ACHN (cell line): ENCODE measurements at regions not wholly inside any gene's neighbourhood (a gene's known extent, or its start where the extent isn't known, plus 50 kb on each side); places are given as distances from the start of the nearest gene placed in this dataset.
"Not testable (repeated sequence)": the region's sequence is repeated elsewhere in the genome, so short reads cannot be mapped to it uniquely, and the experiment has no call there.

Source experiments
- DNase-seq: peaks from one replicate; pipeline ENCODE4 v3.0.0-alpha.2; 2015
- in situ Hi-C: cut with HindIII; loops from 2 replicates; pipeline ENCODE4 v1.10.0; 2017; ENCODE audit warnings: low sequenced_read_pairs, low pct_ligation_motif_present, low pct_unique_long_range_greater_than_20kb

GRCh38 chr5:3163626-3164025, 412.1 kb upstream of the IRX2 start:
- in situ Hi-C loops = no loop called here
- DNase-seq = no peak

GRCh38 chr5:3161672-3162071, 410.2 kb upstream of the IRX2 start:
- DNase-seq = no peak
- in situ Hi-C loops = no loop called here

GRCh38 chr5:3157214-3157613, 405.7 kb upstream of the IRX2 start:
- no peak for DNase-seq
- in situ Hi-C loops = no loop called here

DNA sequence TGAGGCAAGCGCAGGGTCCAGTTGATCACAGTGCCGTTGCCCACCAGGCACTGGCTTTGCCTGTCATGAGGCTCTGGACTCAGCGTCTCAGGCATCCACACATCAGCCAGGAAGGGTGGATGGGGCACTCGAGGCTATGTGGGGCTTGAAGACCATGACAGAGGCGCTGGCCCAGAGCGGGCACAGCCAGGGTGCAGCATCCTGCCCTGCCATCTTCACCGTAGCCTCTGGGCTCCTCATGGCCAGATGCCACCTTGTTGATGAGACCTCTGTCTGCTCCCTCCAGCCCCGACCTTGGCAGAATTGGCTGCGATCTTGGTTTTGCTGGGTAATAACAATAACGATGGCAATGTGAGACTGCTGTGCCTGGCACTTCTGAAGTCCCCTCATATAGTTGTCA, 404.2 kb upstream of the IRX2 start:
- no peak for DNase-seq
- in situ Hi-C loops = no loop called here

GRCh38 chr5:3155046-3155445, 403.6 kb upstream of the IRX2 start:
- in situ Hi-C loops = no loop called here
- no peak for DNase-seq

GRCh38 chr5:3153906-3154305, 402.4 kb upstream of the IRX2 start:
- no peak for DNase-seq
- in situ Hi-C loops = no loop called here

DNA sequence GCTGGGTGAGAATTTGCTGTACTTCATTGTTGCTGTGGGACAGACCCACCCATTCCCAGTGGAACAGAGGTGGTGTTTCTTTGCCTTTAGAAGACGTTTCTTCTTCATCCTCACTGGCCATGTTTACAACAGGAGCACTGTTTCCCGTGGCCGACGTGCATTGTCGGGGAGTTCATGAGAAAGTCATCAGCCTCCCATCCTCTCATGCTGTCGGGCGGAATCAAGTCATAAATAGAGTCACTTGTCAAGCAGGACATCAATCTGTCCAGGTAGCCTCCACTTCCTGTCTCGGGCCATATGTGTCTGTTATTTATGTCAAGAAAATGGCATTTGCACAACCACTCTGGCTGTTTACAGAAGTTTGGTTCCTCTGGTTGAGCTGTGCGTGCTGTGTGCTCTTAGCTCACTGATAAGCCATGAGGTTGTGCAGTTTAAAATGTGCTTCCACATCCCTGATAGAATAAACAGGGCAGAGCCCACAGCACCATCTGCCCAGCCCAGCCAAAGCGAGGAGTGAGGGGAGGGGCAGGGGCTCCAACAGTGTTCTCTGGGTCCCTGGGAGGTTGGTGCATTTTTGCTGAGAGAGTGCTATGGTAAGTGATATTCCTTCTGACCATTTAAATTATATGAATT, 401.9 kb upstream of the IRX2 start:
- in situ Hi-C loops = no loop called here
- DNase-seq = no peak

GRCh38 chr5:3149899-3150298, 398.4 kb upstream of the IRX2 start:
- no peak for DNase-seq
- in situ Hi-C loops = no loop called here

DNA sequence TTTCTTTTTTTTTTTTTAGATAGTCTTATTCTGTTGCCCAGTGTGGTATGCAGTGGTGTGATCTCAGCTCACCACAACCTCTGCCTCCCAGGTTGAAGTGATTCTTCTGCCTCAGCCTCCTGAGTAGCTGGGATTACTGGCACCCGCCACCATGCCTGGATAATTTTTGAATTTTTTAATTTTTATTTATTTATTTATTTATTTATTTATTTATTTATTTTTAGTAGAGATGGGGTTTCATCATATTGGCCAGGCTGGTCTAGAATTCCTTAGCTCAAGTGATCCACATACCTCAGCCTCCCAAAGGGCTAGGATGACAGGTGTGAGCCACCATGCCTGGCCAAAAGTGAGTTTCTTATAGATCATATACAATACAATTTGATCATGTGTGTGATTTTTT, 395.9 kb upstream of the IRX2 start:
- DNase-seq, in situ Hi-C loops: not testable (repeated sequence)

DNA sequence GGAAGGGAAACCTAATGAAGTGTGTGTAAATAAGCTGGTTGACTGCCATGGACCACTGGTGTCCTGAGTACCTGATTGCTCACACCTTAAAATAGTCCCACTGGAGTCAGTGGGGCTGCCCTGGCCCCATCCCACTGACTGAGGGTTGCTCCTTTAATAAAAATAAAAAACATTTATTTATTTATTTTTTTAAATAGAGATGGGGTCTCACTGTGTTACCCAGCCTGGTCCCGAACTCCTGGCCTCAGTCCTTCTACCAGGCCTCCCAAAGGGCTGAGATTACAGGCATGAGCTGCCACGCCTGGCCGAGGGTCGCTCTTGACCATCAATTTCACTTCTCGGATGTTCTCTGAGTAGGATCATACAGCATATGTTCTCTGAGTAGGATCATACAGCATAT, 394.2 kb upstream of the IRX2 start:
- DNase-seq = no peak

DNA sequence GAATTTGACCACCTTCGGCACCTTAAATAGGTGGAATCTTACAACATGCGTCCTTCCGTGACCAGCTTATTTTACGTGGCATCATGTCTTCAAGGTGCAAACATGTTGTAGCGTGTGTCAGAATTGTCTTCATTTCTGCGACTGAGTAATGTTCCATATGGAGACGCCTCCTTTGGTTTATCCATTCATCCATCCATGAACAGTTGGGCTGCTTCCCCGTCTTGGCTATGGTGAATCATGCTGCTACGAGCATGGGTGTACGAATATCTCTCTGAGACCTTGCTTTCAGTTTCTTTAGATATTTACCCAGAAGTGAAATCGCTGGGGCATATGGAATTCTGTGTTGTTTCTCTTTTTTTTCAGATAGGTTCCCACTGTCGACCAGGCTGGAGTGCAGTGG, 391.9 kb upstream of the IRX2 start:
- in situ Hi-C loops = no loop called here
- no peak for DNase-seq

More for the DNA sequence above, 394.2 kb upstream of the IRX2 start:
- in situ Hi-C loops = no loop called here

DNA sequence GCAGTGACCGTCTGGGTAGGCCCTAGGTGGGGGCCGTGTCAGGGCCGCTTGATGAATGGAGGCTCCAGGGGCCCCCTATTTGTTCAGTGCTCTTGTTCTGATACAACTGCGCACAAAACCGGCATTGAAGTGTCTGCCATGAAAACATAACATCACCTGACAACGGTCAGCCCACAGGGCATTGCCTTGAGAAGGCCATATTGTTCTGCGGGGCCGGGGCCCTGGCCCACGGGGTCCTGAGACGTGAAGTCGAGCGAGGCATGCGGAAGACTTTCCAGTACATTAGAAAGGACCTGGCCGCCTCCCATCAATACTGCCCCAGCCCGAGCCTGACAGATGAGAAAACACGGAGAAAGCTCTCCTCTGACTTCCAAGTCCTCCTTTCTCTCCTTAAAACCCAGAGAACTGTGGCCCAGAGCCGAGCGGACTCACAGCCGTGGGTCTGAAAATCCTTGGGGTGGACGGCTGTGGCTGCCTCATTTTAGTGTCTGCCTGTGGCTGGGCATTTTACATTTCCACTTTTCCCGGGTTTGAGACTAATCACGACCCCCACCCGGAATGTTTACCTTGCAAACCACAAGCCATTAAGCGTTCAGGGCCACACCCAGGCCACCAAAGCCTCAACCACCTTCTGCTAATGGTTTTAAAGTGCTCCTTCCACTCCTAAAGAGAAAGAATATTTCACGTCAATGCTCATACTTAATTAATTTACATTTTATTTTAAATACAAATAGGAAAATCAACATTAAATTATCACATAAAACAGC, 391.0 kb upstream of the IRX2 start:
- DNase-seq = no peak
- in situ Hi-C loops = no loop called here

DNA sequence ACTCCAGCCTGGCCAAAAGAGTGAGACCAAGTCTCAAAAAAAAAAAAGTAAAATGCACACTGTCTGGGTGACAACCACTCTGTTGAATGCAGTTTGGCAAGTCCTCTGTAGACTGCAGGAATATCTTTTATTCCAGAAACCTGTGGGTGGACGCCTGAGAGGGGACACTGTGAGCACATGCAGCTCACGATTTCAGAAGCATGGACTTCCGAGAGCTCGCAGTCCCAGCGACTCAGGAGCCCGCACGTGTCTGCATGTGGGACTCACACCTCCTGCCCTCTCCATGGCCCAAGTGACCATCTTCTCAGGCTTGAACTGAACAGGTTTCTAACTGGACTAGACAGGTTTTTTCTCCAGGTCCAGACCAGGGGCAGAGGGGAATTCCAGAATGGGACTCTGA, 388.6 kb upstream of the IRX2 start:
- DNase-seq = no peak
- in situ Hi-C loops = no loop called here

- in situ Hi-C loops = no loop called here
- no peak for DNase-seq
Observed at GRCh38 chr5:3139499-3139931, 388.0 kb upstream of the IRX2 start.

GRCh38 chr5:3131161-3131560, 379.7 kb upstream of the IRX2 start:
- no peak for DNase-seq
- in situ Hi-C loops = no loop called here

DNA sequence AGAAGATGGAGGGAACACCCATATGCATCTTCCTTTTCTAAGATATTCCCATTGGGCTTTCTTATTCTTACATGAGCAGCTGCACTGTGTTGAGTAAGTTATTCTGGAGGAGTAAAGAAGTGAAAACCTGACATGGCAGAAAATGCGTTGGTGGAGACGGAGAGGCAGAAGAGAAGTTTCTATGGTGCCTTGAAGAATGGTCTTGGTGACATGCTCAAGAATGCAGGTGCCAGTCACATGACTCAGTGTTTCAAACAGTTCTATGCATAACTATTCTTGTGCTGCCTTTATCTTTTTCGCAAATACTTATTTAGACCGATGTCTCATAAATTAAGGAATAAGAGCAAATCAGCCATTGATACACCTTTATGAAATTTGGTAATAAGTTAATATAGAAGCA, 377.8 kb upstream of the IRX2 start:
- DNase-seq = no peak
- in situ Hi-C loops = no loop called here

DNA sequence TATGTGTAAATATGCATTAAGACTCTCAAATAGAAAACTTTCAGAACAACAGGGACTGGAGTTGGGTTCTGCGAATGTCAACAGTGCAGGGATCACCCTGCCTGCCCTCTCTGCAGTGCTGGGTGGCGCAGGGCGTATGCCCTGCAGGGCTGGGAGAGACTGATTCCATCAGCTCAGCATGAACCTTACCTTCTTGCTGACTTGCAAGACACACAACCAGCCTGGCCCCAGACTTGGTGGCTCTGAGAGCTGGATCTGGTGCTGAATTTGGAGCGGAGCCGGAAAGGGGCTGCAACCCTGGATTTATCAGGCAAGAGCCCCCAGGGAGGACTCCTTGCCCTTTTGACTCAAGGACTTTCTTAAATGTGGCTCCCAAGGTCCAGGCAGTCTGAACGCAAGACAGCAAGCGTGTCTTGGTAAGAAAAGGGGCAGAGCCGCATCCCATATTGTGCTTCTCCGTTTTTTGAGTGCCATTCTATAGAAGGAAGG, 376.0 kb upstream of the IRX2 start:
- no peak for DNase-seq
- in situ Hi-C loops = no loop called here

DNA sequence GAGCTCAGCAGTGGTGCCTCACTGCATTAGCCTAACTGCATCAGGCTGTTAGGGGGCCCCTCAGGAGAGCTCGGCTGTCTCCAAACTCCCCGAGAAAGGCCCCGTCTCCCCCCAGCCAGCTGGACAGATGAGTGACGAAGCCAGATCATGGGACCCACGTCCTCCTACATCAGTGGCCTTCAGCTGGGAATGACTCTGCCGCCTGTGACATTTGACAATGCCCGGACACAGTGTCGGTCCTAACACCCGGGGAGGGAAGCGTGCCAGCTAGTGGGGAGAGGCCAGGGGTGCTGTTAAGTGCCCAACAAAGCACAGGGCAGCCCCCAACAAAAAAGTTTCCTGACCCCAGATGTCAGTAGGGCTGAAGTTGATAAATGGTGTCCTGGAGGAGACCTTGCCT, 375.2 kb upstream of the IRX2 start:
- DNase-seq = no peak
- in situ Hi-C loops = no loop called here

DNA sequence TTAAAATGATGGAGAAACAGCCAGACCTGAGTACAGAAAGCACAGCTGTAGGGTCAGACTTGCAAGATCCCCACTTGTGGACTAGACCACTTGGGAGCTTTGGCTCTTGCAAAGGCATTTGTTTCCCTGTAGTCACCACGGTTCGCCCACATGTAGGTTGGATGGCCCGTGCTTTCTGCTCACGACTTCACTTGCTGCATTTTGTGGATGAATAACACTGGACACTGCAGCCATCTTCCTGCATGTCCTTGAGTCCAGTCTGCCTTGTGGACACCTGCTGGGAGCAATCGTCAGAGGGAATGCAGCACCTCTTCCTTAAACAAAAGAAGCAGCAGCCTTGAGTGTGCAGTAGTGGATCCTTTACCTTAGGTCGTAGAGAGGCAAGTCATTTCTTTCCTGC, 372.9 kb upstream of the IRX2 start:
- in situ Hi-C loops = no loop called here
- no peak for DNase-seq

- no peak for DNase-seq
- in situ Hi-C loops = no loop called here
Observed at GRCh38 chr5:3123763-3124157, 372.3 kb upstream of the IRX2 start.
